WTC11 (cell line): ENCODE measurements at regions not wholly inside any gene's neighbourhood (a gene's known extent, or its start where the extent isn't known, plus 50 kb on each side); places are given as distances from the start of the nearest gene placed in this dataset.

Source experiments
- ATAC-seq: fragments of 200-7000 bp; cut with Tn5 transposase; 2 replicates; pipeline ENCODE4 v1.10.0; 2021; ENCODE audit warnings: mild to moderate bottlenecking, moderate library complexity
- CTCF ChIA-PET: fragments of 300-600 bp; sonication (Branson Sonifier 250); formaldehyde crosslinking; loops from one replicate; lab custom pipeline; 2021; ENCODE audit warnings: antibody characterized with exemption; lab: Charles Lee
- POLR2A ChIA-PET: fragments of 350-600 bp; sonication (Branson Sonifier 250); formaldehyde crosslinking; loops from one replicate; lab custom pipeline; 2021; ENCODE audit warnings: antibody characterized with exemption; lab: Charles Lee
- DNase-seq: peaks from one replicate; pipeline ENCODE4 v3.0.0; 2021; ENCODE audit warnings: low spot score
- H3K27ac Mint-ChIP-seq: 2 replicates; pipeline ENCODE4 v1.8.0; 2021; ENCODE audit warnings: mixed read lengths
- H3K27me3 Mint-ChIP-seq: 2 replicates; pipeline ENCODE4 v1.8.0; 2021; ENCODE audit warnings: low read depth, mild to moderate bottlenecking, moderate library complexity, mixed read lengths
- H3K36me3 Mint-ChIP-seq: 2 replicates; pipeline ENCODE4 v1.8.0; 2021; ENCODE audit warnings: mixed read lengths
- H3K4me1 Mint-ChIP-seq: 2 replicates; pipeline ENCODE4 v1.8.0; 2022; ENCODE audit warnings: mixed read lengths
- H3K4me3 Mint-ChIP-seq: 2 replicates; pipeline ENCODE4 v1.8.0; 2021; ENCODE audit warnings: mild to moderate bottlenecking, moderate library complexity, mixed read lengths
- H3K9me3 Mint-ChIP-seq: 2 replicates; pipeline ENCODE4 v1.8.0; 2021; ENCODE audit warnings: mixed read lengths
- ATF3 ChIP-seq: sonication (generic); formaldehyde crosslinking; conservative IDR thresholded peaks from 2 replicates; pipeline ENCODE4 v1.8.1; 2022; ENCODE audit warnings: mild to moderate bottlenecking, missing genetic modification reagents
- CDX4 ChIP-seq: fragments of 250-450 bp; sonication (Bioruptor Pico); IDR thresholded peaks from 2 replicates; pipeline ENCODE4 v1.9.0; 2021; ENCODE audit warnings: moderate library complexity, mild to moderate bottlenecking, inconsistent platforms, borderline replicate concordance
- CREB1 ChIP-seq: sonication (generic); formaldehyde crosslinking; IDR thresholded peaks from 2 replicates; pipeline ENCODE4 v1.8.0; 2023; ENCODE audit warnings: mild to moderate bottlenecking, missing genetic modification reagents
- FOXK1 ChIP-seq: sonication (generic); formaldehyde crosslinking; IDR thresholded peaks from 2 replicates; pipeline ENCODE4 v1.8.0; 2022; ENCODE audit warnings: mild to moderate bottlenecking, moderate library complexity, missing genetic modification reagents
- GRHL2 ChIP-seq: fragments of 250-450 bp; sonication (Bioruptor Pico); IDR thresholded peaks from 2 replicates; pipeline ENCODE4 v1.8.0; 2022; ENCODE audit warnings: mild to moderate bottlenecking, moderate library complexity; ENCODE audit not compliant: insufficient replicate concordance, severe bottlenecking
- HMGXB4 ChIP-seq: sonication (generic); formaldehyde crosslinking; IDR thresholded peaks from 2 replicates; pipeline ENCODE4 v1.8.1; 2023; ENCODE audit warnings: mild to moderate bottlenecking, moderate library complexity, missing genetic modification reagents
- KAT7 ChIP-seq: sonication (generic); formaldehyde crosslinking; IDR thresholded peaks from 2 replicates; pipeline ENCODE4 v1.8.1; 2023; ENCODE audit warnings: missing genetic modification reagents, mild to moderate bottlenecking, borderline replicate concordance
- MYBL2 ChIP-seq: sonication (generic); formaldehyde crosslinking; IDR thresholded peaks from 2 replicates; pipeline ENCODE4 v1.8.1; 2023; ENCODE audit warnings: mild to moderate bottlenecking, moderate library complexity, missing genetic modification reagents
- NR2C2 ChIP-seq: sonication (generic); formaldehyde crosslinking; IDR thresholded peaks from 2 replicates; pipeline ENCODE4 v1.8.0; 2022; ENCODE audit warnings: mild to moderate bottlenecking, missing genetic modification reagents
- NR3C1 ChIP-seq: sonication (generic); formaldehyde crosslinking; conservative IDR thresholded peaks from 2 replicates; pipeline ENCODE4 v1.8.1; 2023; ENCODE audit warnings: low read depth, mild to moderate bottlenecking, missing genetic modification reagents
- PRDM15 ChIP-seq: sonication (generic); formaldehyde crosslinking; IDR thresholded peaks from 2 replicates; pipeline ENCODE4 v1.8.0; 2022; ENCODE audit warnings: missing genetic modification reagents
- PREB ChIP-seq: sonication (generic); formaldehyde crosslinking; IDR thresholded peaks from 2 replicates; pipeline ENCODE4 v1.8.1; 2022; ENCODE audit warnings: mild to moderate bottlenecking, missing genetic modification reagents, moderate library complexity, borderline replicate concordance
- RELA ChIP-seq: sonication (generic); formaldehyde crosslinking; IDR thresholded peaks from 2 replicates; pipeline ENCODE4 v1.8.1; 2022; ENCODE audit warnings: missing genetic modification reagents, mild to moderate bottlenecking, borderline replicate concordance
- SMAD3 ChIP-seq: sonication (generic); formaldehyde crosslinking; IDR thresholded peaks from 2 replicates; pipeline ENCODE4 v1.8.0; 2022; ENCODE audit warnings: missing genetic modification reagents, mild to moderate bottlenecking, borderline replicate concordance
- SMAD4 ChIP-seq: sonication (generic); formaldehyde crosslinking; IDR thresholded peaks from 2 replicates; pipeline ENCODE4 v1.8.0; 2022; ENCODE audit warnings: mild to moderate bottlenecking, missing genetic modification reagents
- SOX15 ChIP-seq: fragments of 250-450 bp; sonication (Bioruptor Pico); IDR thresholded peaks from 2 replicates; pipeline ENCODE4 v1.9.0; 2021; ENCODE audit warnings: mild to moderate bottlenecking
- SP1 ChIP-seq: sonication (generic); formaldehyde crosslinking; conservative IDR thresholded peaks from 2 replicates; pipeline ENCODE4 v1.8.1; 2022; ENCODE audit warnings: missing genetic modification reagents

- DNase-seq, result no peak
- Mint-ChIP-seq H3K27me3 (no peaks in the 10 kb centered on the region), H3K4me3 (no peak overlapping the region), H3K36me3 (peaks cover 18% of the 10 kb centered on the region), H3K9me3 (peaks cover 40% of the 10 kb centered on the region), H3K4me1 (peaks cover 5% of the 10 kb centered on the region), H3K27ac (no peak overlapping the region)
- ATAC-seq, result no peak
- CTCF ChIA-PET, result no interaction called here
- POLR2A ChIA-PET, result no interaction called here
- TF ChIP-seq HMGXB4 (CRISPR knock-in tag) (no peak), CDX4 (CRISPR knock-in tag) (no peak), ATF3 (CRISPR knock-in tag) (no peak), KAT7 (no peak), PRDM15 (CRISPR knock-in tag) (no peak), CREB1 (CRISPR knock-in tag) (no peak), FOXK1 (CRISPR knock-in tag) (no peak), SMAD4 (CRISPR knock-in tag) (no peak), PREB (no peak)
Observed at GRCh38 chr7:37594602-37595001, 89.0 kb upstream of the GPR141 start.

GRCh38 chr7:37598824-37599223, 84.7 kb upstream of the GPR141 start:
- TF ChIP-seq RELA (CRISPR knock-in tag) (no peak), GRHL2 (CRISPR knock-in tag) (no peak), NR3C1 (CRISPR knock-in tag) (no peak), NR2C2 (CRISPR knock-in tag) (no peak), SP1 (CRISPR knock-in tag) (no peak)
- Mint-ChIP-seq H3K27ac (no peak overlapping the region), H3K36me3 (peaks cover 4% of the 10 kb centered on the region), H3K9me3 (peaks cover 23% of the 10 kb centered on the region), H3K4me3 (no peak overlapping the region), H3K4me1 (no peaks in the 10 kb centered on the region), H3K27me3 (no peaks in the 10 kb centered on the region)
- DNase-seq, result no peak
- no peak for ATAC-seq
- ChIA-PET POLR2A (no interaction called here), CTCF (no interaction called here)

GRCh38 chr7:37601321-37601720, 82.2 kb upstream of the GPR141 start:
- no peak for DNase-seq
- H3K27me3 Mint-ChIP-seq, result no peaks in the 10 kb centered on the region
- H3K9me3 Mint-ChIP-seq, result peaks cover 11% of the 10 kb centered on the region
- H3K4me1 Mint-ChIP-seq, result no peaks in the 10 kb centered on the region
- CTCF ChIA-PET, result no interaction called here
- H3K36me3 Mint-ChIP-seq, result no peaks in the 10 kb centered on the region
- H3K27ac Mint-ChIP-seq, result no peak overlapping the region
- POLR2A ChIA-PET, result no interaction called here
- H3K4me3 Mint-ChIP-seq, result no peak overlapping the region
- TF ChIP-seq SMAD3 (CRISPR knock-in tag), result no peak
- no peak for TF ChIP-seq SOX15 (CRISPR knock-in tag)
- TF ChIP-seq MYBL2 (CRISPR knock-in tag), result no peak
- no peak for ATAC-seq
